WTC11 (cell line): ENCODE measurements at regions not wholly inside any gene's neighbourhood (a gene's known extent, or its start where the extent isn't known, plus 50 kb on each side); places are given as distances from the start of the nearest gene placed in this dataset.

Experiments
- ATAC-seq: fragments of 200-7000 bp; cut with Tn5 transposase; 2 replicates; pipeline ENCODE4 v1.10.0; 2021; ENCODE audit warnings: mild to moderate bottlenecking, moderate library complexity
- CTCF ChIA-PET: fragments of 300-600 bp; sonication (Branson Sonifier 250); formaldehyde crosslinking; loops from one replicate; lab custom pipeline; 2021; ENCODE audit warnings: antibody characterized with exemption; lab: Charles Lee
- POLR2A ChIA-PET: fragments of 350-600 bp; sonication (Branson Sonifier 250); formaldehyde crosslinking; loops from one replicate; lab custom pipeline; 2021; ENCODE audit warnings: antibody characterized with exemption; lab: Charles Lee
- DNase-seq: peaks from one replicate; pipeline ENCODE4 v3.0.0; 2021; ENCODE audit warnings: low spot score
- H3K27ac Mint-ChIP-seq: 2 replicates; pipeline ENCODE4 v1.8.0; 2021; ENCODE audit warnings: mixed read lengths
- H3K27me3 Mint-ChIP-seq: 2 replicates; pipeline ENCODE4 v1.8.0; 2021; ENCODE audit warnings: low read depth, mild to moderate bottlenecking, moderate library complexity, mixed read lengths
- H3K36me3 Mint-ChIP-seq: 2 replicates; pipeline ENCODE4 v1.8.0; 2021; ENCODE audit warnings: mixed read lengths
- H3K4me1 Mint-ChIP-seq: 2 replicates; pipeline ENCODE4 v1.8.0; 2022; ENCODE audit warnings: mixed read lengths
- H3K4me3 Mint-ChIP-seq: 2 replicates; pipeline ENCODE4 v1.8.0; 2021; ENCODE audit warnings: mild to moderate bottlenecking, moderate library complexity, mixed read lengths
- H3K9me3 Mint-ChIP-seq: 2 replicates; pipeline ENCODE4 v1.8.0; 2021; ENCODE audit warnings: mixed read lengths
- ELF4 ChIP-seq: sonication (generic); formaldehyde crosslinking; IDR thresholded peaks from 2 replicates; pipeline ENCODE4 v1.8.1; 2022; ENCODE audit warnings: low read depth, mild to moderate bottlenecking, moderate library complexity, missing genetic modification reagents
- FOXK1 ChIP-seq: sonication (generic); formaldehyde crosslinking; IDR thresholded peaks from 2 replicates; pipeline ENCODE4 v1.8.0; 2022; ENCODE audit warnings: mild to moderate bottlenecking, moderate library complexity, missing genetic modification reagents
- TEAD4 ChIP-seq: sonication (generic); formaldehyde crosslinking; IDR thresholded peaks from 2 replicates; pipeline ENCODE4 v1.8.0; 2022; ENCODE audit warnings: mild to moderate bottlenecking, missing genetic modification reagents
- ZNF263 ChIP-seq: sonication (generic); formaldehyde crosslinking; IDR thresholded peaks from 2 replicates; pipeline ENCODE4 v1.8.1; 2022; ENCODE audit warnings: low read depth, mild to moderate bottlenecking, moderate library complexity, missing genetic modification reagents
- TF ChIP-seq, protein P1 (sequence below): sonication (generic); formaldehyde crosslinking; IDR thresholded peaks from 2 replicates; pipeline ENCODE4 v1.8.0; 2022; ENCODE audit warnings: mild to moderate bottlenecking, missing genetic modification reagents
- TF ChIP-seq, protein P2 (sequence below): fragments of 250-450 bp; sonication (Bioruptor Pico); conservative IDR thresholded peaks from 2 replicates; pipeline ENCODE4 v1.9.0; 2021; ENCODE audit warnings: mild to moderate bottlenecking
- TF ChIP-seq, protein P3 (sequence below): sonication (generic); formaldehyde crosslinking; conservative IDR thresholded peaks from 2 replicates; pipeline ENCODE4 v1.8.1; 2023; ENCODE audit warnings: mild to moderate bottlenecking, low read depth, missing genetic modification reagents, moderate library complexity
- TF ChIP-seq, protein P4 (sequence below): sonication (generic); formaldehyde crosslinking; IDR thresholded peaks from 2 replicates; pipeline ENCODE4 v1.8.0; 2022; ENCODE audit warnings: missing genetic modification reagents
- TF ChIP-seq, protein P5 (sequence below): sonication (generic); formaldehyde crosslinking; IDR thresholded peaks from 2 replicates; pipeline ENCODE4 v1.8.0; 2022; ENCODE audit warnings: mild to moderate bottlenecking, missing genetic modification reagents

DNA sequence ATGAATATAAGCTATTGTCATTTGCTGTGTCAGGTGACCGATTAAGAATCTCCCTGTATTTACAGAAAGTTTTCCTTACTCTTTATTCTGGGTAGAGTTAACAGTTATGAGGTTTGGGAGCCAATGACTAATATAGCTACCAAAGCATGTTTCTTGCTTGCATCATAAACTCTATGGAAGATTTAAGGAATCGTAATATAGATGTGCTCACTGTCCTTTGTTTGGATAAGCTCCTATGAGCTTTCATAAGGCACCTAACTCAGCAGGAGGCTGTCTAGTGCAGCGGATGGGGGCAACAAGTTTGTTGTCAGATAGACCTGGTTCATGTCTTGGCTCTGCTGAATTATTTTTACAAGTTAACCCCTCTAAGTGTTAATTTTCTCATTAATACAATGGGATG, 75.0 kb upstream of the PAQR3 start:
- Mint-ChIP-seq H3K4me3 (no peak overlapping the region), H3K4me1 (no peaks in the 10 kb centered on the region), H3K9me3 (0 out of 2 replicates have a peak, but pooled peaks cover 3% of the 10 kb centered on the region), H3K27ac (no peak overlapping the region), H3K36me3 (no peaks in the 10 kb centered on the region), H3K27me3 (no peaks in the 10 kb centered on the region)
- TF ChIP-seq, protein P1, sequence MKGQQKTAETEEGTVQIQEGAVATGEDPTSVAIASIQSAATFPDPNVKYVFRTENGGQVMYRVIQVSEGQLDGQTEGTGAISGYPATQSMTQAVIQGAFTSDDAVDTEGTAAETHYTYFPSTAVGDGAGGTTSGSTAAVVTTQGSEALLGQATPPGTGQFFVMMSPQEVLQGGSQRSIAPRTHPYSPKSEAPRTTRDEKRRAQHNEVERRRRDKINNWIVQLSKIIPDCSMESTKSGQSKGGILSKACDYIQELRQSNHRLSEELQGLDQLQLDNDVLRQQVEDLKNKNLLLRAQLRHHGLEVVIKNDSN = no peak
- no peak for DNase-seq
- ATAC-seq = no peak
- CTCF ChIA-PET = no interaction called here
- POLR2A ChIA-PET = no interaction called here

DNA sequence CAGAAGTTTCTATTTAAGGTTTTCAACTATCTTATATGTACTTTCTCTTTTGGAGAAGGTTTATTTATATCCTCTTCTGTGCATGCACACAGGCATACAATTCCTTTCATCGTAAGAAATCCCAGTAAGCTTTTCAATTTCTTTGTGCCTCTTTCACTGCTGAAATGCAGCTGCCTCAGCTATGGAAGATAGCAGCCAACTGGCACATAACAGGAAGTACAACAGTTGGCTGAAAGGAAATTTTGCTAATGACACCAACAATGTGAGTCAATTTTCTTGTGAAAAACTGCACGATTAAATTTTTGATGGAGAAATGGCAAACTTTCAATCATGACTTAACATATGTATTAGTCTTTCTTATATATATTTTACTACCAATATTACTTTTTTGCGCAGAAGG, 74.5 kb upstream of the PAQR3 start:
- DNase-seq (no peak), ATAC-seq (no peak)
- Mint-ChIP-seq H3K27me3 (no peaks in the 10 kb centered on the region), H3K4me1 (no peaks in the 10 kb centered on the region), H3K36me3 (no peaks in the 10 kb centered on the region), H3K4me3 (no peak overlapping the region), H3K27ac (no peak overlapping the region), H3K9me3 (no peaks in the 10 kb centered on the region)
- POLR2A ChIA-PET = no interaction called here
- TF ChIP-seq, protein P2, sequence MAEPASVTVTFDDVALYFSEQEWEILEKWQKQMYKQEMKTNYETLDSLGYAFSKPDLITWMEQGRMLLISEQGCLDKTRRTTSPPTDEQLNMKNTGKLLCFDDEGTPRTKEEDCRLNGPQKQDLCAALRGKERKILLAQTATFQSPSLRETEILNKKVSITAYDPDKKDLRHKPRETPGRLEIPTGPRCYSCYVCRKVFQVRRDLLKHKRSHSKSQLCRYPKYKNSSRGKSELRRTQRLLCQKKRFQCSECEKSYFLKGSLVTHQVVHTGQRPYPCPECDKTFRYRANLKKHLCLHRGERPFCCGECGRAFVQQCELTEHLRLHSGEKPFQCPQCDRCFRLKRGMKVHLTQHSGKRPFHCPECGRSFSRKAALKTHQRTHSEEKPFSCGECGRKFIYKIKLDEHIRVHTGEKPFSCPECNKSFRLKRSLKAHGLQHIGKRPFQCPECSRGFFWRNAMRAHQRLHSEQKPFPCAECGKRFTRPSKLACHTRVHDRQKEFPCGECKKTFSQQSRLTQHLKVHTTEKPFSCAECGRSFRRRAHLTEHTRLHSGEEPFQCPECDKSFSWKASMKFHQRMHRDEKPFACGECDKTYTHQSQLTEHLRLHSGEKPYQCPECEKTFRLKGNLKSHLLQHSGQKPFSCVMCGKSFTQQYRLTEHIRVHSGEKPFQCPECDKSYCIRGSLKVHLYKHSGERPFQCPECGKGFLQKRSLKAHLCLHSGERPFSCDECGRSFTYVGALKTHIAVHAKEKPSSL (CRISPR knock-in tag) = no peak
- TF ChIP-seq ZNF263 = no peak
- no peak for TF ChIP-seq FOXK1 (CRISPR knock-in tag)
- TF ChIP-seq, protein P3, sequence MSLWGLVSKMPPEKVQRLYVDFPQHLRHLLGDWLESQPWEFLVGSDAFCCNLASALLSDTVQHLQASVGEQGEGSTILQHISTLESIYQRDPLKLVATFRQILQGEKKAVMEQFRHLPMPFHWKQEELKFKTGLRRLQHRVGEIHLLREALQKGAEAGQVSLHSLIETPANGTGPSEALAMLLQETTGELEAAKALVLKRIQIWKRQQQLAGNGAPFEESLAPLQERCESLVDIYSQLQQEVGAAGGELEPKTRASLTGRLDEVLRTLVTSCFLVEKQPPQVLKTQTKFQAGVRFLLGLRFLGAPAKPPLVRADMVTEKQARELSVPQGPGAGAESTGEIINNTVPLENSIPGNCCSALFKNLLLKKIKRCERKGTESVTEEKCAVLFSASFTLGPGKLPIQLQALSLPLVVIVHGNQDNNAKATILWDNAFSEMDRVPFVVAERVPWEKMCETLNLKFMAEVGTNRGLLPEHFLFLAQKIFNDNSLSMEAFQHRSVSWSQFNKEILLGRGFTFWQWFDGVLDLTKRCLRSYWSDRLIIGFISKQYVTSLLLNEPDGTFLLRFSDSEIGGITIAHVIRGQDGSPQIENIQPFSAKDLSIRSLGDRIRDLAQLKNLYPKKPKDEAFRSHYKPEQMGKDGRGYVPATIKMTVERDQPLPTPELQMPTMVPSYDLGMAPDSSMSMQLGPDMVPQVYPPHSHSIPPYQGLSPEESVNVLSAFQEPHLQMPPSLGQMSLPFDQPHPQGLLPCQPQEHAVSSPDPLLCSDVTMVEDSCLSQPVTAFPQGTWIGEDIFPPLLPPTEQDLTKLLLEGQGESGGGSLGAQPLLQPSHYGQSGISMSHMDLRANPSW = no peak
- no peak for TF ChIP-seq TEAD4 (CRISPR knock-in tag)
- TF ChIP-seq, protein P4, sequence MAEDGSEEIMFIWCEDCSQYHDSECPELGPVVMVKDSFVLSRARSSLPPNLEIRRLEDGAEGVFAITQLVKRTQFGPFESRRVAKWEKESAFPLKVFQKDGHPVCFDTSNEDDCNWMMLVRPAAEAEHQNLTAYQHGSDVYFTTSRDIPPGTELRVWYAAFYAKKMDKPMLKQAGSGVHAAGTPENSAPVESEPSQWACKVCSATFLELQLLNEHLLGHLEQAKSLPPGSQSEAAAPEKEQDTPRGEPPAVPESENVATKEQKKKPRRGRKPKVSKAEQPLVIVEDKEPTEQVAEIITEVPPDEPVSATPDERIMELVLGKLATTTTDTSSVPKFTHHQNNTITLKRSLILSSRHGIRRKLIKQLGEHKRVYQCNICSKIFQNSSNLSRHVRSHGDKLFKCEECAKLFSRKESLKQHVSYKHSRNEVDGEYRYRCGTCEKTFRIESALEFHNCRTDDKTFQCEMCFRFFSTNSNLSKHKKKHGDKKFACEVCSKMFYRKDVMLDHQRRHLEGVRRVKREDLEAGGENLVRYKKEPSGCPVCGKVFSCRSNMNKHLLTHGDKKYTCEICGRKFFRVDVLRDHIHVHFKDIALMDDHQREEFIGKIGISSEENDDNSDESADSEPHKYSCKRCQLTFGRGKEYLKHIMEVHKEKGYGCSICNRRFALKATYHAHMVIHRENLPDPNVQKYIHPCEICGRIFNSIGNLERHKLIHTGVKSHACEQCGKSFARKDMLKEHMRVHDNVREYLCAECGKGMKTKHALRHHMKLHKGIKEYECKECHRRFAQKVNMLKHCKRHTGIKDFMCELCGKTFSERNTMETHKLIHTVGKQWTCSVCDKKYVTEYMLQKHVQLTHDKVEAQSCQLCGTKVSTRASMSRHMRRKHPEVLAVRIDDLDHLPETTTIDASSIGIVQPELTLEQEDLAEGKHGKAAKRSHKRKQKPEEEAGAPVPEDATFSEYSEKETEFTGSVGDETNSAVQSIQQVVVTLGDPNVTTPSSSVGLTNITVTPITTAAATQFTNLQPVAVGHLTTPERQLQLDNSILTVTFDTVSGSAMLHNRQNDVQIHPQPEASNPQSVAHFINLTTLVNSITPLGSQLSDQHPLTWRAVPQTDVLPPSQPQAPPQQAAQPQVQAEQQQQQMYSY (CRISPR knock-in tag) = no peak
- no peak for TF ChIP-seq ELF4 (CRISPR knock-in tag)
- CTCF ChIA-PET = no interaction called here

DNA sequence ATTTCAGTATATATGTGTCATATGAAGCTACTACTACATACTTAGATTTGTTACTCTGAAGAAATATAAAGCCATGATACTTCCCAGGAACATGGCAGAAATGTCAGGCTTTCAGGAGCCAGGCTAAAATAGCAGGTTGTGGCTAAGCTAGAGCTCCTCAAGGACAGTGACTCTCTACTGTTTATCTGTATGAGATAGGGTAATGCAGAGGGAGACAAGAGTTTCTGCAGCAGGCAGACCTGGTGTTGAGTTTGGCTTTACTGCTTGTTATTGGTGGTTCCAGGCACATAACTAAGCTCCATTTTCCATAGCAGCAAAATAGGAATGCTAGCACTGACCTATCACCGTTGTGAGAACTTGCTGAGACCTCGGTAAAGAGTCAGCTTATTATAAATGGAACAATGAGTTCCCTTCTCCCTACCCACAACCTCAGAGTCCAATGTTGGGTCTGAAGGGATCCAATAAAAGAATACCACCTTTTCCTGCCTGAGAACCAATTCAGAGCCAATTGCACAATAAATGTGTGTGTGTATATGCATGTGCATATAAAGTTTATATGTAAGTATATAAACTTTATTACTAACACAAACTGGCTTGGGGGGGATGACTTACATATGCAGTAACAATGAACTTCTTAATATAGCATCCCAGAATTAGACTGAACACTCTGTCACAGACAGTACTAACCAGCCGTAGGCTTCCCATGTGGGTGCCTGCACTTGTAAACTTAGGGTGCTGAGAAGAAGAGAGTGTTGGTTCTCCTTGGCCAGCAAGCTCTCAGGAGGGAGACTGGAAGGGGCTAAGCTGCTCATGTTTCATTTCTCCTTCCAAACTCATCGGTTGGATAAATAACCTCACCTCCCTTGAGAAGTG, 51.9 kb upstream of the PAQR3 start:
- Mint-ChIP-seq H3K4me1 (0 out of 2 replicates have a peak, but pooled peaks cover 3% of the 10 kb centered on the region), H3K9me3 (peaks cover under 1% of the 10 kb centered on the region; the same call in 1 of the 2 replicates), H3K4me3 (no peak overlapping the region), H3K27me3 (no peaks in the 10 kb centered on the region), H3K27ac (no peak overlapping the region), H3K36me3 (no peaks in the 10 kb centered on the region)
- DNase-seq (no peak), ATAC-seq (no peak)
- POLR2A ChIA-PET = no interaction called here
- TF ChIP-seq, protein P5, sequence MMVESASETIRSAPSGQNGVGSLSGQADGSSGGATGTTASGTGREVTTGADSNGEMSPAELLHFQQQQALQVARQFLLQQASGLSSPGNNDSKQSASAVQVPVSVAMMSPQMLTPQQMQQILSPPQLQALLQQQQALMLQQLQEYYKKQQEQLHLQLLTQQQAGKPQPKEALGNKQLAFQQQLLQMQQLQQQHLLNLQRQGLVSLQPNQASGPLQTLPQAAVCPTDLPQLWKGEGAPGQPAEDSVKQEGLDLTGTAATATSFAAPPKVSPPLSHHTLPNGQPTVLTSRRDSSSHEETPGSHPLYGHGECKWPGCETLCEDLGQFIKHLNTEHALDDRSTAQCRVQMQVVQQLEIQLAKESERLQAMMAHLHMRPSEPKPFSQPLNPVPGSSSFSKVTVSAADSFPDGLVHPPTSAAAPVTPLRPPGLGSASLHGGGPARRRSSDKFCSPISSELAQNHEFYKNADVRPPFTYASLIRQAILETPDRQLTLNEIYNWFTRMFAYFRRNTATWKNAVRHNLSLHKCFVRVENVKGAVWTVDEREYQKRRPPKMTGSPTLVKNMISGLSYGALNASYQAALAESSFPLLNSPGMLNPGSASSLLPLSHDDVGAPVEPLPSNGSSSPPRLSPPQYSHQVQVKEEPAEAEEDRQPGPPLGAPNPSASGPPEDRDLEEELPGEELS (CRISPR knock-in tag) = no peak
- CTCF ChIA-PET = no interaction called here
